ENCODE measurements at regions not wholly inside any gene's neighbourhood (a gene's known extent, or its start where the extent isn't known, plus 50 kb on each side); places are given as distances from the start of the nearest gene placed in this dataset.

DNA sequence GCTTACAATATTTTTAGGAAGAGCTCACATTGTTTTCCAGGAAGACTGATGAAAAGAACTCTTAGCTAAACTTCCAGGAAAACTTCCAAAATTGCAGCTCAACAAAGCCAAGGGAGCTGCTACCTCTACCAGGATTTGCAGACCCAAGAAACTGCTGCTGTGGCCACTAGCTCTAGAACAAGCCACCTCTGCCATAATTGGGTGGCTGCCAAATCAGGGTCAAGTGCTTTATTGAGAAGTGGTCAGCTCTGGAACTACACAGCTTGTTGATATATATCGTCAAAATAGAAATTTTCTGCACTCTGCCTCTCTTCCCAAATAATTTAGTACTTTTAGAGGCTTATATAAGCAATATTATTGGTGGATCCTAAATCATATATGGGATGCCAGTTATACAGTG, 371.8 kb upstream of the CHORDC1 start:
- H3K79me2 ChIP-seq (ENCODE audit: insufficient read depth, low read depth), result no peaks in the 10 kb centered on the region
- H4K20me1 ChIP-seq (ENCODE audit: insufficient read depth), result no peaks in the 10 kb centered on the region
- H3K27ac ChIP-seq, result no peak overlapping the region
- H3K9ac ChIP-seq, result no peak overlapping the region
- no peaks in the 10 kb centered on the region for H3K36me3 ChIP-seq (ENCODE audit: insufficient read depth)
- H2AFZ ChIP-seq (ENCODE audit: low read depth), result no peak overlapping the region
- H3K27me3 ChIP-seq (ENCODE audit: insufficient read depth, low read depth), result no peaks in the 10 kb centered on the region
- no peak overlapping the region for H3K4me2 ChIP-seq
- H3K4me1 ChIP-seq (ENCODE audit: low read depth, poor library complexity, severe bottlenecking), result no peaks in the 10 kb centered on the region
- H3K4me3 ChIP-seq (IDR thresholded peaks at IDR 0.05; ENCODE audit: insufficient read depth, low read depth, low read length), result no peak overlapping the region
- TF ChIP-seq, protein P1, sequence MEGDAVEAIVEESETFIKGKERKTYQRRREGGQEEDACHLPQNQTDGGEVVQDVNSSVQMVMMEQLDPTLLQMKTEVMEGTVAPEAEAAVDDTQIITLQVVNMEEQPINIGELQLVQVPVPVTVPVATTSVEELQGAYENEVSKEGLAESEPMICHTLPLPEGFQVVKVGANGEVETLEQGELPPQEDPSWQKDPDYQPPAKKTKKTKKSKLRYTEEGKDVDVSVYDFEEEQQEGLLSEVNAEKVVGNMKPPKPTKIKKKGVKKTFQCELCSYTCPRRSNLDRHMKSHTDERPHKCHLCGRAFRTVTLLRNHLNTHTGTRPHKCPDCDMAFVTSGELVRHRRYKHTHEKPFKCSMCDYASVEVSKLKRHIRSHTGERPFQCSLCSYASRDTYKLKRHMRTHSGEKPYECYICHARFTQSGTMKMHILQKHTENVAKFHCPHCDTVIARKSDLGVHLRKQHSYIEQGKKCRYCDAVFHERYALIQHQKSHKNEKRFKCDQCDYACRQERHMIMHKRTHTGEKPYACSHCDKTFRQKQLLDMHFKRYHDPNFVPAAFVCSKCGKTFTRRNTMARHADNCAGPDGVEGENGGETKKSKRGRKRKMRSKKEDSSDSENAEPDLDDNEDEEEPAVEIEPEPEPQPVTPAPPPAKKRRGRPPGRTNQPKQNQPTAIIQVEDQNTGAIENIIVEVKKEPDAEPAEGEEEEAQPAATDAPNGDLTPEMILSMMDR (conservative IDR thresholded peaks at IDR 0.05; ENCODE audit: low read depth, low read length), result no peak

DNA sequence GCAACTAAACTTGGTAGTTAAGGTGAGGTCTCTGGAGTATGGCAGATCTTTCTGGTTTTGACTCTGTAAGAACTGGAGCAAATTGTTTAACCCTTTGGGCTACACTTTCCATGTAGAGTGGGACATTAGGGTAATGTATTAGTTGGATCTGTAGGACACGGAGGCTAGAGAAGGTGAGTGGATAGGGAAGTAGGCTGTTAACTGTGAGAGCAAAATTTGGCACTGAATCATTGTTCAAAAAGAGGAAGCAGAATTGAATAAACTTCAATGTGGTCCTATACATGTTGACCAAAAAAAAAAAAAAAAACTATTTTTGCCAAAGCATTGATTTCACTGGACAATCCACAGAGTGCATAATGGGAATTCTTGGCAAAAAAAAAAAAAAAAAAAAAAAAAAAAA, 370.2 kb upstream of the CHORDC1 start:
- H2AFZ ChIP-seq (ENCODE audit: low read depth), result no peak overlapping the region
- H3K36me3 ChIP-seq (ENCODE audit: insufficient read depth), result no peaks in the 10 kb centered on the region
- H3K4me2 ChIP-seq, result no peak overlapping the region
- H3K79me2 ChIP-seq (ENCODE audit: insufficient read depth, low read depth), result no peaks in the 10 kb centered on the region
- no peak overlapping the region for H3K9ac ChIP-seq
- no peaks in the 10 kb centered on the region for H4K20me1 ChIP-seq (ENCODE audit: insufficient read depth)
- H3K27ac ChIP-seq, result no peak overlapping the region
- H3K4me1 ChIP-seq (ENCODE audit: low read depth, poor library complexity, severe bottlenecking), result no peaks in the 10 kb centered on the region
- no peaks in the 10 kb centered on the region for H3K27me3 ChIP-seq (ENCODE audit: insufficient read depth, low read depth)
- TF ChIP-seq, protein P1 (conservative IDR thresholded peaks at IDR 0.05; ENCODE audit: low read depth, low read length), result no peak
- H3K4me3 ChIP-seq (IDR thresholded peaks at IDR 0.05; ENCODE audit: insufficient read depth, low read depth, low read length), result no peak overlapping the region

DNA sequence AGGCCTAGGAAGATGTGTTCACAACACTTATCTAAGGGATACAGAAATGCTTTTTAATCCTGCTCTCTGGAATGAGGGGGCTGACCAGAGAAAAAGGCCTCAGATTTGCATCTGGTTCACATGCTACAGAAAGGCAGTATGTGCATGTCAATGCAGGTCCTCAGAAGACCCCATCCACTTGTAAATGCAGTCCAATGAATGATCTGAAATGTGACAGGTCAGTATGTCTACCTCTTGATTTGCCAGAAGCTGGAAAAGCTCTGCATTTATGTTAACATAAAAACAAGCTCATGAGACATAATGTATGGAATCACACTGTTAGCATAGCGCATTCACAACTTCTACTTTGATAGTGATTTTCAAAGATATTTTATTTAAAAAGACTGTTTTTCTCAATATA, 367.4 kb upstream of the CHORDC1 start:
- TF ChIP-seq, protein P1 (conservative IDR thresholded peaks at IDR 0.05; ENCODE audit: low read depth, low read length), result no peak
- Histone ChIP-seq H3K9ac (no peak overlapping the region), H4K20me1 (ENCODE audit: insufficient read depth) (no peaks in the 10 kb centered on the region), H3K27me3 (ENCODE audit: insufficient read depth, low read depth) (no peaks in the 10 kb centered on the region), H3K36me3 (ENCODE audit: insufficient read depth) (no peaks in the 10 kb centered on the region), H3K79me2 (ENCODE audit: insufficient read depth, low read depth) (no peaks in the 10 kb centered on the region), H3K4me2 (no peak overlapping the region), H3K4me1 (ENCODE audit: low read depth, poor library complexity, severe bottlenecking) (no peaks in the 10 kb centered on the region), H2AFZ (ENCODE audit: low read depth) (no peak overlapping the region), H3K27ac (no peak overlapping the region), H3K4me3 (IDR thresholded peaks at IDR 0.05; ENCODE audit: insufficient read depth, low read depth, low read length) (no peak overlapping the region)

DNA sequence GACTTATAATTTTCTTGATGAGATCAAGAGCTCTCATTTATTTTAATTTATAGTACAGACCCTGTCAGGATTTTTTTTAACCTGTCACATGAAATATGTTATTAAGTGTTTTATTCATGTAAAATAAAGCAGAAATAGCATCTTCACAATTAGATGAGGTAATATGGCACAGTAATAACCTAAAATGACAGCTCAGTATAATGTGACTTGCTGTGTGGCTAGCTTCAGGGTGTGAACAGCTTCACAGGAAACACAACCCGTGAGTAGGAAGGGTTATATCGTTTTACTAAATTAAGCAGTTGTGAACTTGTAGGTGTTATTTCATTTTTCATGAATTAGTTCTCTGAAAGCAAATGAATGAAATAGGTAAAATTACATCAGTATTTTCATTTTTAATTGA, 366.9 kb upstream of the CHORDC1 start:
- Histone ChIP-seq H3K4me3 (IDR thresholded peaks at IDR 0.05; ENCODE audit: insufficient read depth, low read depth, low read length) (no peak overlapping the region), H3K79me2 (ENCODE audit: insufficient read depth, low read depth) (no peaks in the 10 kb centered on the region), H4K20me1 (ENCODE audit: insufficient read depth) (no peaks in the 10 kb centered on the region), H3K4me2 (no peak overlapping the region), H3K27ac (no peak overlapping the region), H2AFZ (ENCODE audit: low read depth) (no peak overlapping the region), H3K36me3 (ENCODE audit: insufficient read depth) (no peaks in the 10 kb centered on the region), H3K27me3 (ENCODE audit: insufficient read depth, low read depth) (no peaks in the 10 kb centered on the region), H3K4me1 (ENCODE audit: low read depth, poor library complexity, severe bottlenecking) (no peaks in the 10 kb centered on the region), H3K9ac (no peak overlapping the region)
- TF ChIP-seq, protein P1 (conservative IDR thresholded peaks at IDR 0.05; ENCODE audit: low read depth, low read length), result no peak

DNA sequence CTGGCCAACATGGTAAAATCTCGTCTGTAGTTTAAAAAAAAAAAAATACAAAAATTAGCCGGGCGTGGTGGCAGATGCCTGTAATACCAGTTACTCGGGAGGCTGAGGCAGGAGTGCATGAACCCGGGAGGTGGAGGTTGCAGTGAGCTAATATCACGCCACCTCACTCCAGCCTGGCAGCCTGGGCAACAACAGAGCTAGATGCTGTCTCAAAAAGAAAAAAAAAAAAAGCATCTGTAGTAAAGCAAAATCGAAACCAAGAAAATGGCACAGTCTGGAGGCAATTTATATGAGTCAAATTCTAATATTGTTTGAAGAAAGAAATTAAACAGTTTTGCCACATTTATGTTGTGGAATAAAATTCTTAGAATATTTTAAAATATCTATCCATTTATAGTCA, 365.0 kb upstream of the CHORDC1 start:
- no peak overlapping the region for H3K4me2 ChIP-seq
- H3K27me3 ChIP-seq (ENCODE audit: insufficient read depth, low read depth), result no peaks in the 10 kb centered on the region

More for the DNA sequence above, 365.0 kb upstream of the CHORDC1 start:
- TF ChIP-seq, protein P1 (conservative IDR thresholded peaks at IDR 0.05; ENCODE audit: low read depth, low read length), result no peak
- Histone ChIP-seq H3K4me1 (ENCODE audit: low read depth, poor library complexity, severe bottlenecking) (no peaks in the 10 kb centered on the region), H3K4me3 (IDR thresholded peaks at IDR 0.05; ENCODE audit: insufficient read depth, low read depth, low read length) (no peak overlapping the region), H2AFZ (ENCODE audit: low read depth) (no peak overlapping the region), H3K9ac (no peak overlapping the region), H4K20me1 (ENCODE audit: insufficient read depth) (no peaks in the 10 kb centered on the region), H3K27ac (no peak overlapping the region), H3K36me3 (ENCODE audit: insufficient read depth) (no peaks in the 10 kb centered on the region), H3K79me2 (ENCODE audit: insufficient read depth, low read depth) (no peaks in the 10 kb centered on the region)
